H1 (cell line): ENCODE measurements at regions not wholly inside any gene's neighbourhood (a gene's known extent, or its start where the extent isn't known, plus 50 kb on each side); places are given as distances from the start of the nearest gene placed in this dataset.

Experiments used
- CTCF ChIA-PET: fragments of 300-600 bp; sonication (Branson Sonifier 250); formaldehyde crosslinking; loops from one replicate; lab custom pipeline; 2021; ENCODE audit not compliant: partially characterized antibody; lab: Charles Lee
- POLR2A ChIA-PET: fragments of 300-600 bp; sonication (Branson Sonifier 250); formaldehyde crosslinking; loops from one replicate; lab custom pipeline; 2021; ENCODE audit warnings: inconsistent platforms; ENCODE audit not compliant: partially characterized antibody; lab: Charles Lee
- DNase-seq, 2 experiments: peaks; one replicate each; pipeline versions ENCODE4 v3.0.0 to v3.0.0-alpha.2; 2010 to 2022; ENCODE audit warnings: low spot score in 2 of 2, low read depth in 1 of 2, mixed read lengths in 1 of 2
- FAIRE-seq: peaks from 2 replicates; lab custom pipeline; 2011; peaks lifted over from hg19 to GRCh38; lab: Jason Lieb, UNC
- H2AFZ ChIP-seq: 2 replicates; pipeline ENCODE4 v1.8.1; 2012; ENCODE audit warnings: low read length, inconsistent platforms
- H2AK5ac ChIP-seq: 2 replicates; pipeline ENCODE4 v1.6.1; 2013; ENCODE audit warnings: low read depth, low read length
- H2BK120ac ChIP-seq: replicated peaks from 2 replicates; pipeline ENCODE3; 2013; ENCODE audit warnings: low read depth, low read length, inconsistent platforms
- H2BK12ac ChIP-seq: 2 replicates; pipeline ENCODE4 v1.6.1; 2013; ENCODE audit warnings: low read depth, low read length
- H2BK15ac ChIP-seq: 2 replicates; pipeline ENCODE4 v1.6.1; 2013; ENCODE audit warnings: low read length
- H2BK20ac ChIP-seq: 2 replicates; pipeline ENCODE4 v1.6.1; 2013; ENCODE audit warnings: low read length
- H2BK5ac ChIP-seq: 2 replicates; pipeline ENCODE4 v1.6.1; 2013; ENCODE audit warnings: low read depth, low read length
- H3K14ac ChIP-seq: 2 replicates; pipeline ENCODE4 v1.6.1; 2013; ENCODE audit warnings: inconsistent platforms; ENCODE audit not compliant: insufficient read length
- H3K18ac ChIP-seq: 2 replicates; pipeline ENCODE4 v1.6.1; 2013; ENCODE audit warnings: low read length; ENCODE audit errors: extremely low read depth
- H3K23ac ChIP-seq: 2 replicates; pipeline ENCODE4 v1.6.1; 2013; ENCODE audit warnings: inconsistent platforms; ENCODE audit not compliant: insufficient read length
- H3K23me2 ChIP-seq: 2 replicates; pipeline ENCODE4 v1.6.1; 2013; ENCODE audit warnings: low read depth, low read length
- H3K27ac ChIP-seq: 2 replicates; pipeline ENCODE4 v1.6.1; 2011; ENCODE audit warnings: low read depth, low read length, inconsistent platforms
- H3K27me3 ChIP-seq, 4 experiments: replicated peaks in 1 of 4; 1 replicate in 1 of 4; 2 replicates in 3 of 4; pipeline versions ENCODE4 v1.6.1 to v1.8.1; 2011 to 2013; ENCODE audit warnings: low read length in 3 of 4, mild to moderate bottlenecking in 3 of 4, inconsistent platforms in 2 of 4, mixed read lengths in 2 of 4, moderate library complexity in 1 of 4; ENCODE audit not compliant: control insufficient read depth in 3 of 4, insufficient read depth in 3 of 4; ENCODE audit errors: extremely low read depth in 1 of 4
- H3K36me3 ChIP-seq, 4 experiments: 2 replicates each; pipeline versions ENCODE4 v1.6.1 to v1.8.1; 2011 to 2013; ENCODE audit warnings: mild to moderate bottlenecking in 4 of 4, low read length in 3 of 4, moderate library complexity in 2 of 4, control low read depth in 1 of 4, inconsistent platforms in 1 of 4; ENCODE audit not compliant: insufficient read depth in 4 of 4, control insufficient read depth in 2 of 4
- H3K4ac ChIP-seq: replicated peaks from 2 replicates; pipeline ENCODE3; 2013; ENCODE audit warnings: low read length, low read depth, mixed read lengths, inconsistent platforms; ENCODE audit not compliant: insufficient read length
- H3K4me1 ChIP-seq, 4 experiments: replicated peaks in 1 of 4; 1 replicate in 1 of 4; 2 replicates in 3 of 4; pipeline versions ENCODE4 v1.6.1 to v1.8.1; 2011 to 2013; ENCODE audit warnings: low read length in 3 of 4, inconsistent platforms in 2 of 4, mixed read lengths in 1 of 4; ENCODE audit not compliant: insufficient read depth in 4 of 4, control insufficient read depth in 3 of 4
- H3K4me2 ChIP-seq, 2 experiments: 2 replicates each; pipeline versions ENCODE4 v1.6.1 to v1.8.1; 2011 to 2013; ENCODE audit warnings: low read depth in 2 of 2, low read length in 2 of 2, control low read depth in 1 of 2, inconsistent platforms in 1 of 2, mild to moderate bottlenecking in 1 of 2; ENCODE audit not compliant: insufficient read depth in 1 of 2
- H3K4me3 ChIP-seq, 4 experiments: fragments of 200-600, 300-600 bp in 1 of 4; sonication (generic), shearing (Covaris generic), sonication (Bioruptor Twin) in 1 of 4; 2 replicates each; pipeline versions ENCODE4 v1.5.1 to v1.8.1; 2011 to 2016; ENCODE audit warnings: low read length in 4 of 4, low read depth in 3 of 4, control low read depth in 2 of 4, inconsistent platforms in 2 of 4, mild to moderate bottlenecking in 2 of 4, mixed read lengths in 1 of 4, moderate library complexity in 1 of 4; ENCODE audit not compliant: insufficient read depth in 2 of 4; ENCODE audit errors: extremely low read depth in 1 of 4
- H3K56ac ChIP-seq: replicated peaks from 2 replicates; pipeline ENCODE3; 2013; ENCODE audit warnings: low read depth, mild to moderate bottlenecking, mixed read lengths, low read length, inconsistent platforms; ENCODE audit not compliant: insufficient read length
- H3K79me1 ChIP-seq: 2 replicates; pipeline ENCODE4 v1.6.1; 2013; ENCODE audit warnings: low read depth, low read length, control low read depth
- H3K79me2 ChIP-seq, 2 experiments: 2 replicates each; pipeline versions ENCODE4 v1.6.1 to v1.8.1; 2012 to 2013; ENCODE audit warnings: low read length in 2 of 2, mild to moderate bottlenecking in 2 of 2, inconsistent platforms in 1 of 2; ENCODE audit not compliant: insufficient read depth in 2 of 2, control insufficient read depth in 1 of 2
- H3K9ac ChIP-seq, 4 experiments: replicated peaks in 1 of 4; 1 replicate in 1 of 4; 2 replicates in 3 of 4; pipeline versions ENCODE4 v1.6.1 to v1.8.1; 2011 to 2013; ENCODE audit warnings: low read depth in 3 of 4, low read length in 3 of 4, control low read depth in 2 of 4, mild to moderate bottlenecking in 2 of 4, moderate library complexity in 2 of 4, inconsistent platforms in 1 of 4; ENCODE audit errors: extremely low read depth in 1 of 4
- H3K9me3 ChIP-seq, 2 experiments: 2 replicates each; pipeline versions ENCODE4 v1.6.1 to v1.8.1; 2012 to 2013; ENCODE audit warnings: mild to moderate bottlenecking in 2 of 2, moderate library complexity in 2 of 2, control low read depth in 1 of 2, inconsistent platforms in 1 of 2, low read depth in 1 of 2, low read length in 1 of 2, mixed read lengths in 1 of 2; ENCODE audit not compliant: insufficient read depth in 2 of 2
- H4K20me1 ChIP-seq, 2 experiments: replicated peaks in 1 of 2; 2 replicates each; pipeline versions ENCODE3 to v1.8.1; 2011 to 2013; ENCODE audit warnings: inconsistent platforms in 2 of 2, low read length in 2 of 2, mild to moderate bottlenecking in 1 of 2; ENCODE audit not compliant: insufficient read depth in 2 of 2, control insufficient read depth in 1 of 2
- H4K5ac ChIP-seq: 2 replicates; pipeline ENCODE4 v1.6.1; 2013; ENCODE audit warnings: low read length, low read depth, mixed read lengths, inconsistent platforms; ENCODE audit not compliant: insufficient read length
- H4K8ac ChIP-seq: 2 replicates; pipeline ENCODE4 v1.8.0; 2013; ENCODE audit warnings: mild to moderate bottlenecking, moderate library complexity, low read length, inconsistent platforms; ENCODE audit not compliant: insufficient read depth; ENCODE audit errors: extremely low read depth
- H4K91ac ChIP-seq: replicated peaks from 2 replicates; pipeline ENCODE3; 2013; ENCODE audit warnings: low read length, mixed read lengths, inconsistent platforms; ENCODE audit not compliant: insufficient read length
- EP300 ChIP-seq, 2 experiments: IDR thresholded peaks; 1 replicate in 1 of 2; 2 replicates in 1 of 2; pipeline ENCODE4 v1.6.1; 2011 to 2012; ENCODE audit warnings: low read depth in 2 of 2, low read length in 2 of 2, mild to moderate bottlenecking in 2 of 2, borderline replicate concordance in 1 of 2, inconsistent platforms in 1 of 2, moderate library complexity in 1 of 2
- FOSL1 ChIP-seq: IDR thresholded peaks from 2 replicates; pipeline ENCODE4 v1.6.1; 2011; ENCODE audit warnings: mild to moderate bottlenecking, low read depth, low read length, moderate library complexity; ENCODE audit not compliant: insufficient read depth
- KDM4A ChIP-seq: IDR thresholded peaks from one replicate; pipeline ENCODE4 v1.7.1; 2012; ENCODE audit warnings: low read depth, mild to moderate bottlenecking, moderate library complexity, low read length, inconsistent platforms; ENCODE audit not compliant: severe bottlenecking
- WGBS, 2 experiments: shearing (Covaris generic) in 1 of 2; methylation state at CpG; one replicate each; pipeline versions ENCODE4 v1.1.6 to v1.1.7; 2013 to 2015; ENCODE audit warnings: low lambda C conversion rate in 2 of 2, mixed read lengths in 2 of 2, inconsistent platforms in 1 of 2, low coverage in 1 of 2, missing lambda C conversion rate in 1 of 2; ENCODE audit not compliant: insufficient replicate concordance in 2 of 2, insufficient coverage in 1 of 2, insufficient read length in 1 of 2; ENCODE audit errors: extremely low coverage in 1 of 2, missing lambda C conversion rate in 1 of 2; 5-methylcytosine and 5-hydroxymethylcytosine counted together

DNA sequence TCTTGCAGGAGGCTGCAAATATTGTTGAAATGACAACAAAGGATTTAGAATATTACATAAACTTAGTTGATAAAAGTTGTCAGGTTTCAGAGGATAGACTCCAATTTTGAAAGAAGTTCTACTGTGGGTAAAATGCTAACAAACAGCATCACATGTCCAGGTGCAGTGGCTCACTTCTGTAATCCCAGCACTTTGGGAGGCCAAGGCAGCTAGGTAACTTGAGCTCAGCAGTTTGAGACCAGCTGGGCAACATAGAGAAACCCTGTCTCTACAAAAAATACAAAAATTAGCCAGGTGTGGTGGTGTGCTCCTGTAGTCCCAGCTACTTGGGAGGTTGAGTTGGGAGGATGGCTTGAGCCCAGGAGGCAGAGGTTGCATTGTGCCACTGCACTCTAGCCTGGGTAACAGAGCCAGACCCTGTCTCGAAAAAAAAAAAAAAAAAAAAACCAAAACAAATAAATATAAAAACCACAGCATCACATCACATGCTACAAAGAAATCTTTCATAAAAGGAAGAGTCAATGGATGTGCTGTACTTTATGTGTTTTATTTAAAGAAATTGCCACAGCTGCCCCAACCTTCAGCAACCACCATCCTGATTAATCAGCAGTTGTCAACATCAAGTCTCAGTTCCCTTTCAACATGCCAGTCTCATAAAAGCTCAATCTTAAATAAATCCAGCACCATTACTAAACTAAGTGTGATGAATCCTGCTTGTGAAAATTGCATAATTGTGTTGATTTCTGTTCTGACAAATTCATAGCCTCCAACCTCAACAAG lies 83.2 kb upstream of the MBL2 start:
- Histone ChIP-seq H3K56ac (no peak overlapping the region), H4K5ac (no peak overlapping the region), H3K4me2 (no peak overlapping the region), H3K4me3 (no peak overlapping the region), H3K23me2 (no peaks in the 10 kb centered on the region), H4K8ac (no peak overlapping the region), H3K4ac (no peak overlapping the region), H4K91ac (no peak overlapping the region), H2BK12ac (no peak overlapping the region), H2BK120ac (no peak overlapping the region), H2AFZ (no peak overlapping the region), H3K18ac (no peak overlapping the region), H3K9ac (no peak overlapping the region), H3K36me3 (no peaks in the 10 kb centered on the region; a peak in 1 of 8 replicates), H3K23ac (no peak overlapping the region), H3K14ac (no peak overlapping the region), H3K79me2 (no peaks in the 10 kb centered on the region), H3K27me3 (no peaks in the 10 kb centered on the region), H2AK5ac (no peak overlapping the region), H4K20me1 (no peaks in the 10 kb centered on the region), H3K79me1 (no peaks in the 10 kb centered on the region), H2BK15ac (no peak overlapping the region), H2BK5ac (no peak overlapping the region), H3K9me3 (peaks cover 0 to 3% of the 10 kb centered on the region in 2 experiments; a peak in 1 of 4 replicates), H2BK20ac (no peak overlapping the region), H3K27ac (no peak overlapping the region), H3K4me1 (no peaks in the 10 kb centered on the region; a peak in 1 of 7 replicates)
- ChIA-PET POLR2A (no interaction called here), CTCF (no interaction called here)
- no CpG with 5 or more reads among the region's 1 CpG for WGBS, 2 experiments
- FAIRE-seq (no peak), DNase-seq (no peak)
- TF ChIP-seq KDM4A: no peak
- TF ChIP-seq EP300 (IDR thresholded peaks at IDR 0.05; ENCODE audit: borderline replicate concordance in 1 of 2, low read depth in 2 of 2, low read length in 2 of 2): no peak
- TF ChIP-seq FOSL1: no peak
